HG03460 (cell line): ENCODE measurements at regions not wholly inside any gene's neighbourhood (a gene's known extent, or its start where the extent isn't known, plus 50 kb on each side); places are given as distances from the start of the nearest gene placed in this dataset.
"Not testable (repeated sequence)": the region's sequence is repeated elsewhere in the genome, so short reads cannot be mapped to it uniquely, and the experiment has no call there.

Experiments used
- ATAC-seq: cut with Tn5 transposase; IDR thresholded peaks from one replicate; pipeline ENCODE4 v1.9.1; 2021; ENCODE audit not compliant: unreplicated experiment

GRCh38 chr22:47435826-47436225 is 673.4 kb downstream of the TBC1D22A start:
- ATAC-seq = no peak

GRCh38 chr22:47435204-47435487 is 672.7 kb downstream of the TBC1D22A start:
- no peak for ATAC-seq

DNA sequence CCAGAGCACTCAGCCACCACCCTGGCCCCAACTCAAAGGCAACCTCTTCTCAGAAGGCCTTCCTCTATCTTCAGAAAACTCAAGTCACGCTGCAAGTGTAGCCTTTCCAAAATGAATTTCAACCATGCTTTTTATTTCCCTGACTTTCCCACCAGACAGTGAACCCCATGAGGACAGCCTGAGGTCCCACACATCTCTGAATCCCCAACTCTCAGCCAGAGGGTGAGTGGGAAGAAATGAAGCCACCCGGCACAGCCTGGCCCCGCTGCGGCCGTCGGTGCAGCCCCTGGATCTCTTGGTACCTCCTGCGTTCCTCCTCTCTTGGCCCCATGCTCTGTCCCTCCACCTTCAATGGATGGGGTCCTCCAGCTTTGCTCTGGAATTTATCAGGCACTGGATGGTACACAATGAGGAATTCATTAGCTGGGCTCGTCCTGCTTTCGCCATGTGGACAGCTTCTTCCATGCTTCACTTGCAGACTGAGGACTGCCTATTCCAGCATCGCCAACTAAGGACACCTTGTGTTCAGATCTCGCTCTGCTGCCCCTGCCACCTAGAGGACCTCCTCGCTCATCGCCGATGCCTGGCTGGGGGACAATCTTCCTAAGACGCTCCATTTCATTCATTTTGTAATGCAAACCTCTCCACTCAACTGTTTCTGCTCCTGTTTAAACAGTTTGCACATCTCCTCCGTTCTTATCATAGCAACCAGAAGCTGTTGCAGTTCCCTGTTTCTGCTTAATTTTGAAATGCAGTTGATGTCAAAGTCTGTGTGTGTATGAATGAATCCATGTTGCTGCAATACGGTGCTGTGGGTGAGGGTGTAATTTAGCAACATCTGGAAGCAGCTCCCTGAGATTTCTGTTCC is 672.1 kb downstream of the TBC1D22A start:
- ATAC-seq = no peak

GRCh38 chr22:47433627-47434026 is 671.2 kb downstream of the TBC1D22A start:
- no peak for ATAC-seq

- no peak for ATAC-seq
Observed at GRCh38 chr22:47432683-47433082, 670.2 kb downstream of the TBC1D22A start.

DNA sequence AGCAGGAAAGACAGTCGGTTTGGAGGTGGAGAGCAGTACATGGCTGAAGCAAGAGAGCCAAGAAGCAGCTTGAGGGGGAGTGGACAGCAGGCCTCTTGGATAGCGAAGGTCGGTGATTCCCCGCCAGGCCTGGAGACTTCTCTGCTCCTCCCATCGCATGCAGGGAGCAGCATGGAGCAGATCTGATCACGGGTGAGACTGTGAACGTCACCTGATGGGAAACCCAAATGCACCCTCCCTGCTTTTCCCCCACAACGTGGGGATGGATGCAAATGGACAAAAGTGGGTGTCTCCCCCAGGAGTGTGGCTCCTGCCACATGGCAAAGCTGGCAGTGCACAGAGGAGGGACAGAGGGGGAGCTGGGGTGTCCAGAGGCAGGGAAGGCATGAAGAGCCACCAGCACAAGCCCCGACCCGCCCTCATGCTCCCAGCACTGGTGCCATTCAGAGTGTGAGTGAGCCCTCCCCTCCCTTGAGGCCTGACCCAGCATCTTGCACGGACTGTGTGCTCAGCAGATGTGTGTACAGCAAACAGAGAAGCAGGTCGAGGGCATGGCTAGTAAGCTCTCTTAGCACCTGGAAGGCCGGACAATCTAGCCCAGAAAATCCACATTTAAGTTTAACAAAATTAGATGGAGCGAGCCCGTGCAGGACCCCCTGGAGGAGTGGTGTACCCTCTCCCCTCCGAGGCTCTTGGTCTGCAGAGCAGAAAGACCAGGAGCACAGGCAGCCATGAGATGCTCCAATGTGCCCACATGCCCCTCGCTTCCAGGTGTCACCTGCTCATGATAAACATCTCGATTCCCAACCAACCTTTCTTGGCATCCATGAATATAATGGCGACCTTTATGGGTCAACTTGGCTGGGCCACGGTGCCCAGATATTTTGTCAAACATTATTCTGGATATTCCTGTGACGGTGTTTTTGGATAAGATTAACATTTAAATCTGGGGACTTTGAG is 661.7 kb downstream of the TBC1D22A start:
- no peak for ATAC-seq

- ATAC-seq = no peak
Observed at GRCh38 chr22:47423266-47423665, 660.8 kb downstream of the TBC1D22A start.

DNA sequence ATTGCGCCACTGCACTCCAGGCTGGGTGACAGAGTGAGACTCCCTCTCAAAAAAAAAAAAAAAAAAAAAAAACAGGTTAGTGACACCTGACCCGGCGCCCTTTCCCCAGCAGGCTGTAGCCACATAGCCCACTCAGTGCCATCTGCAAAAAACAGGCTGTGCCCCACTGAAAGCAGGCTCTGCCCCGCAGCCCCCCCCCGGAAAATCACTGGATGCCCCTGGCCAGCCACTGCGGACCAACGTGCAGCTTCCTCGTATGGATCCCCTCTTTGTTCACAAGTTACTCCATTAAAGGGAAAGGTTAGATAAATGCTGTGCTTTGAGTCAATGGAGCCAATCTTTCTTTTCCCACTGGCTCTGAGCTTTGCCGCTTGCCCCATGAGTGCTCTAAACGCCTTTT is 660.3 kb downstream of the TBC1D22A start:
- no peak for ATAC-seq

GRCh38 chr22:47421846-47422245 is 659.4 kb downstream of the TBC1D22A start:
- no peak for ATAC-seq

- no peak for ATAC-seq
Observed at GRCh38 chr22:47420211-47420610, 657.8 kb downstream of the TBC1D22A start.

- no peak for ATAC-seq
Observed at GRCh38 chr22:47419239-47419638, 656.8 kb downstream of the TBC1D22A start.

GRCh38 chr22:47417699-47418098 is 655.2 kb downstream of the TBC1D22A start:
- no peak for ATAC-seq

GRCh38 chr22:47411006-47411405 is 648.6 kb downstream of the TBC1D22A start:
- no peak for ATAC-seq

- ATAC-seq = no peak
Observed at GRCh38 chr22:47409539-47410275, 647.3 kb downstream of the TBC1D22A start.

GRCh38 chr22:47408409-47408808 is 646.0 kb downstream of the TBC1D22A start:
- ATAC-seq = no peak

- ATAC-seq = no peak
Observed at GRCh38 chr22:47407461-47408025, 645.1 kb downstream of the TBC1D22A start.

GRCh38 chr22:47406896-47407295 is 644.4 kb downstream of the TBC1D22A start:
- no peak for ATAC-seq

DNA sequence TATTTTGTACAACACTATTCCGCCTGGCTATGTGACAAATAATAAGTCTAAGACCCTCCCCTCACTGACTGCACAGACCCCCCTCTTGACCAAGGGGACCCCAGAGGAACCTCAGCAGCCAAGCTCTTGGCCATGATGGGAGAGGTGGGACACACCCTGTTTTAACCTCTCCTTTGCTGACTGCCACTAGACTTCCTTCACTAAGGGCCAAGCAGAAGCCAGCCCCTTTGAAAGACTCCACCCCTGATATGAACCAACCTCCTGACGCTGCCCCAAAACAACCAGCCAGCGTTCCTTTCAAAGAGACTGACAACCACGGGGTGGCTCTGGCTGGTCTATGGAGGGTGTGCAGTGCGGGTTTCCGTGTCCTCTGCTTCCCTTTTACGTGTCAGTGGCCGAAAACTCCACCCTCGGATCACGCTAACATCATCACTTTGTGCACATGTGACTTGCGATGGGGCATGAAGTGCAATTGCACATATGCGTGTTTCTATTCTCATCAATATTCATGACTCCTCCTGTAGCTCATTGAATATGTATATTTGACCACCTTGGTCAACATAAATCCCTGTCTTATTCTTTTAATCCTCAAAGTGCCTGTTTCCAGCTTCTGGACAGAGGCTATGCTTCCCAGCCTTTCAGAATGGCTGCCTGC is 643.9 kb downstream of the TBC1D22A start:
- no peak for ATAC-seq

DNA sequence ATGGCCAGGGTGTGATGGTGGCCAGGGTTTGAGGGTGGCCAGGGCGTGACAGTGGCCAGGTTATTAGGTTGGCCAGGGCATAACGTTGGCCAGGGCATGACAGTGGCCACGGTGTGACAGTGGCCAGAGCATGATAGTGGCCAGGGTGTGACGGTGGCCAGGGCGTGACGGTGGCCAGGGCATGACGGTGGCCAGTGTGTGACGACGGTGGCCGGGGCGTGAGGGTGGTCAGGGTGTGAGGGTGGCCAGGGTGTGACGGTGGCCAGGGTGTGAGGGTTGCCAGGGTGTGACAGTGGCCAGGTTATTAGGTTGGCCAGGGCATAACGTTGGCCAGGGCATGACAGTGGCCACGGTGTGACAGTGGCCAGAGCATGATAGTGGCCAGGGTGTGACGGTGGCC is 642.8 kb downstream of the TBC1D22A start:
- not testable (repeated sequence) for ATAC-seq

GRCh38 chr22:47402876-47403525 is 640.6 kb downstream of the TBC1D22A start:
- ATAC-seq = no peak
